A549 (cell line): ENCODE measurements at regions not wholly inside any gene's neighbourhood (a gene's known extent, or its start where the extent isn't known, plus 50 kb on each side); places are given as distances from the start of the nearest gene placed in this dataset.

Experiments
- EP300 ChIP-seq, 2 experiments: fragments of >200 bp; sonication (Bioruptor Twin); formaldehyde crosslinking; IDR thresholded peaks; 2 replicates in 1 of 2; 3 replicates in 1 of 2; pipeline ENCODE4 v1.6.1; 2016 to 2017
- ESRRA ChIP-seq: fragments of 150-350 bp; IDR thresholded peaks from 2 replicates; pipeline ENCODE4 v1.6.1; 2014; ENCODE audit warnings: mild to moderate bottlenecking, low read length, borderline replicate concordance
- HDAC2 ChIP-seq: fragments of 200-600 bp; sonication (generic); IDR thresholded peaks from 2 replicates; pipeline ENCODE4 v1.6.1; 2016
- NFE2L2 ChIP-seq: fragments of 150-350 bp; conservative IDR thresholded peaks from 2 replicates; pipeline ENCODE4 v1.6.1; 2014; ENCODE audit warnings: low read length
- POLR2A ChIP-seq: IDR thresholded peaks from 2 replicates; pipeline ENCODE4 v1.6.1; 2012; ENCODE audit warnings: mild to moderate bottlenecking, low read length
- RAD21 ChIP-seq, 2 experiments: fragments of >200 bp in 1 of 2; sonication (Bioruptor Twin) in 1 of 2; formaldehyde crosslinking in 1 of 2; IDR thresholded peaks in 1 of 2; conservative IDR thresholded peaks in 1 of 2; 2 replicates in 1 of 2; 3 replicates in 1 of 2; pipeline ENCODE4 v1.6.1; 2012 to 2018; ENCODE audit warnings: inconsistent platforms in 1 of 2
- RNF2 ChIP-seq: fragments of 200-600 bp; sonication (generic); IDR thresholded peaks from 2 replicates; pipeline ENCODE4 v1.6.1; 2016; ENCODE audit warnings: low read depth, mild to moderate bottlenecking, antibody characterized with exemption, moderate library complexity, borderline replicate concordance
- TP53 ChIP-seq: fragments of 250-450 bp; sonication (Bioruptor Pico); IDR thresholded peaks from 2 replicates; pipeline ENCODE4 v1.5.0; 2021; ENCODE audit warnings: mild to moderate bottlenecking, moderate library complexity
- TF ChIP-seq, protein P1 (sequence below): fragments of >200 bp; sonication (Bioruptor Twin); formaldehyde crosslinking; IDR thresholded peaks from 3 replicates; pipeline ENCODE4 v1.5.1; 2016
- TF ChIP-seq, protein P2 (sequence below): IDR thresholded peaks from 2 replicates; pipeline ENCODE4 v1.6.1; 2012
- TF ChIP-seq, protein P3 (sequence below): fragments of 200-600 bp; sonication (generic); IDR thresholded peaks from 2 replicates; pipeline ENCODE4 v1.6.1; 2016; ENCODE audit warnings: antibody characterized with exemption, mild to moderate bottlenecking, moderate library complexity
- TF ChIP-seq, protein P4 (sequence below): IDR thresholded peaks from 2 replicates; pipeline ENCODE4 v1.6.1; 2012; ENCODE audit warnings: low read depth, borderline replicate concordance

DNA sequence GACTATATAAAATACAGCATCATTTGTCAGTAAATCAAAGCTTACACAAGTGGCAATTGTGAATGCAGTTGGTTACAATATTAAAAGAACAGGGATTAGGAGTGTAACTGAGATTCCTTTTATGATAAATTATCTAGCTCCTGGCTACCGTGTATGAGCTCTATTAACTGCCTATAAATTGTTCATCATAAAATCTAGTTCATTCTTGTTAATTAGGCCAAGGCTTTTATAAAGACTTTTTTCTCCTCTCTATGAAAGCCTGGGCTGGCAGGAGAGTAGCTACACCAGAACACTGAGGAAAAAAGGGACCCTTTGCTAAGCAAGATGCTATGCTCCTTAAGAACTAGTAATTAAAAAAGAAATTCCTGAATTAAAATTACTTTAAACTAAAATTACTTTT lies 132.4 kb upstream of the MEF2C start:
- TF ChIP-seq POLR2A, result no peak
- TF ChIP-seq, protein P1, sequence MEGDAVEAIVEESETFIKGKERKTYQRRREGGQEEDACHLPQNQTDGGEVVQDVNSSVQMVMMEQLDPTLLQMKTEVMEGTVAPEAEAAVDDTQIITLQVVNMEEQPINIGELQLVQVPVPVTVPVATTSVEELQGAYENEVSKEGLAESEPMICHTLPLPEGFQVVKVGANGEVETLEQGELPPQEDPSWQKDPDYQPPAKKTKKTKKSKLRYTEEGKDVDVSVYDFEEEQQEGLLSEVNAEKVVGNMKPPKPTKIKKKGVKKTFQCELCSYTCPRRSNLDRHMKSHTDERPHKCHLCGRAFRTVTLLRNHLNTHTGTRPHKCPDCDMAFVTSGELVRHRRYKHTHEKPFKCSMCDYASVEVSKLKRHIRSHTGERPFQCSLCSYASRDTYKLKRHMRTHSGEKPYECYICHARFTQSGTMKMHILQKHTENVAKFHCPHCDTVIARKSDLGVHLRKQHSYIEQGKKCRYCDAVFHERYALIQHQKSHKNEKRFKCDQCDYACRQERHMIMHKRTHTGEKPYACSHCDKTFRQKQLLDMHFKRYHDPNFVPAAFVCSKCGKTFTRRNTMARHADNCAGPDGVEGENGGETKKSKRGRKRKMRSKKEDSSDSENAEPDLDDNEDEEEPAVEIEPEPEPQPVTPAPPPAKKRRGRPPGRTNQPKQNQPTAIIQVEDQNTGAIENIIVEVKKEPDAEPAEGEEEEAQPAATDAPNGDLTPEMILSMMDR, result no peak
- TF ChIP-seq, protein P2, sequence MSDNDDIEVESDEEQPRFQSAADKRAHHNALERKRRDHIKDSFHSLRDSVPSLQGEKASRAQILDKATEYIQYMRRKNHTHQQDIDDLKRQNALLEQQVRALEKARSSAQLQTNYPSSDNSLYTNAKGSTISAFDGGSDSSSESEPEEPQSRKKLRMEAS, result no peak
- TF ChIP-seq, protein P3, sequence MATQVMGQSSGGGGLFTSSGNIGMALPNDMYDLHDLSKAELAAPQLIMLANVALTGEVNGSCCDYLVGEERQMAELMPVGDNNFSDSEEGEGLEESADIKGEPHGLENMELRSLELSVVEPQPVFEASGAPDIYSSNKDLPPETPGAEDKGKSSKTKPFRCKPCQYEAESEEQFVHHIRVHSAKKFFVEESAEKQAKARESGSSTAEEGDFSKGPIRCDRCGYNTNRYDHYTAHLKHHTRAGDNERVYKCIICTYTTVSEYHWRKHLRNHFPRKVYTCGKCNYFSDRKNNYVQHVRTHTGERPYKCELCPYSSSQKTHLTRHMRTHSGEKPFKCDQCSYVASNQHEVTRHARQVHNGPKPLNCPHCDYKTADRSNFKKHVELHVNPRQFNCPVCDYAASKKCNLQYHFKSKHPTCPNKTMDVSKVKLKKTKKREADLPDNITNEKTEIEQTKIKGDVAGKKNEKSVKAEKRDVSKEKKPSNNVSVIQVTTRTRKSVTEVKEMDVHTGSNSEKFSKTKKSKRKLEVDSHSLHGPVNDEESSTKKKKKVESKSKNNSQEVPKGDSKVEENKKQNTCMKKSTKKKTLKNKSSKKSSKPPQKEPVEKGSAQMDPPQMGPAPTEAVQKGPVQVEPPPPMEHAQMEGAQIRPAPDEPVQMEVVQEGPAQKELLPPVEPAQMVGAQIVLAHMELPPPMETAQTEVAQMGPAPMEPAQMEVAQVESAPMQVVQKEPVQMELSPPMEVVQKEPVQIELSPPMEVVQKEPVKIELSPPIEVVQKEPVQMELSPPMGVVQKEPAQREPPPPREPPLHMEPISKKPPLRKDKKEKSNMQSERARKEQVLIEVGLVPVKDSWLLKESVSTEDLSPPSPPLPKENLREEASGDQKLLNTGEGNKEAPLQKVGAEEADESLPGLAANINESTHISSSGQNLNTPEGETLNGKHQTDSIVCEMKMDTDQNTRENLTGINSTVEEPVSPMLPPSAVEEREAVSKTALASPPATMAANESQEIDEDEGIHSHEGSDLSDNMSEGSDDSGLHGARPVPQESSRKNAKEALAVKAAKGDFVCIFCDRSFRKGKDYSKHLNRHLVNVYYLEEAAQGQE, result no peak
- TF ChIP-seq HDAC2, result no peak
- TF ChIP-seq ESRRA, result no peak
- TF ChIP-seq TP53 (CRISPR knock-in tag), result no peak
- TF ChIP-seq RNF2, result no peak
- TF ChIP-seq RAD21 (conservative IDR thresholded peaks at IDR 0.05 in 1 of 2, IDR thresholded peaks at IDR 0.05 in 1 of 2), result no peak
- no peak for TF ChIP-seq NFE2L2
- TF ChIP-seq EP300 (IDR thresholded peaks at IDR 0.05), result no peak
- TF ChIP-seq, protein P4, sequence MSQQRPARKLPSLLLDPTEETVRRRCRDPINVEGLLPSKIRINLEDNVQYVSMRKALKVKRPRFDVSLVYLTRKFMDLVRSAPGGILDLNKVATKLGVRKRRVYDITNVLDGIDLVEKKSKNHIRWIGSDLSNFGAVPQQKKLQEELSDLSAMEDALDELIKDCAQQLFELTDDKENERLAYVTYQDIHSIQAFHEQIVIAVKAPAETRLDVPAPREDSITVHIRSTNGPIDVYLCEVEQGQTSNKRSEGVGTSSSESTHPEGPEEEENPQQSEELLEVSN, result no peak
